GM18873 (cell line): ENCODE measurements at regions not wholly inside any gene's neighbourhood (a gene's known extent, or its start where the extent isn't known, plus 50 kb on each side); places are given as distances from the start of the nearest gene placed in this dataset.

ENCODE experiments used
- ATAC-seq: cut with Tn5 transposase; IDR thresholded peaks from one replicate; pipeline ENCODE4 v1.9.1; 2021; ENCODE audit warnings: mild to moderate bottlenecking, moderate library complexity, moderate number of reproducible peaks; ENCODE audit not compliant: unreplicated experiment, low FRiP score

GRCh38 chr16:49129935-49130334 lies 151.7 kb downstream of the CBLN1 start:
- ATAC-seq = no peak

GRCh38 chr16:49128740-49129139 lies 152.9 kb downstream of the CBLN1 start:
- ATAC-seq = no peak

- no peak for ATAC-seq
Observed at GRCh38 chr16:49127103-49127502, 154.5 kb downstream of the CBLN1 start.

GRCh38 chr16:49121636-49122035 lies 160.0 kb downstream of the CBLN1 start:
- no peak for ATAC-seq

- no peak for ATAC-seq
Observed at GRCh38 chr16:49120631-49121030, 161.0 kb downstream of the CBLN1 start.

GRCh38 chr16:49116873-49117272 lies 164.8 kb downstream of the CBLN1 start:
- ATAC-seq = no peak

- ATAC-seq = no peak
Observed at GRCh38 chr16:49115956-49116355, 165.7 kb downstream of the CBLN1 start.

- ATAC-seq = no peak
Observed at GRCh38 chr16:49112754-49113153, 168.9 kb downstream of the CBLN1 start.

GRCh38 chr16:49111351-49111750 lies 170.3 kb downstream of the CBLN1 start:
- no peak for ATAC-seq

- ATAC-seq = no peak
Observed at GRCh38 chr16:49108611-49109010, 173.0 kb downstream of the CBLN1 start.

- no peak for ATAC-seq
Observed at GRCh38 chr16:49103298-49103697, 178.3 kb downstream of the CBLN1 start.

GRCh38 chr16:49101997-49102396 lies 179.6 kb downstream of the CBLN1 start:
- no peak for ATAC-seq

- ATAC-seq = no peak
Observed at GRCh38 chr16:49100366-49100765, 181.3 kb downstream of the CBLN1 start.

GRCh38 chr16:49097964-49098363 lies 183.7 kb downstream of the CBLN1 start:
- ATAC-seq = no peak

GRCh38 chr16:49096176-49096945 lies 185.3 kb downstream of the CBLN1 start:
- ATAC-seq = no peak

- ATAC-seq = no peak
Observed at GRCh38 chr16:49095539-49095938, 186.1 kb downstream of the CBLN1 start.

- no peak for ATAC-seq
Observed at GRCh38 chr16:49094471-49094870, 187.2 kb downstream of the CBLN1 start.

- no peak for ATAC-seq
Observed at GRCh38 chr16:49093939-49094338, 187.7 kb downstream of the CBLN1 start.

- ATAC-seq = no peak
Observed at GRCh38 chr16:49092704-49093103, 188.9 kb downstream of the CBLN1 start.

GRCh38 chr16:49089533-49089932 lies 192.1 kb downstream of the CBLN1 start:
- ATAC-seq = no peak

- ATAC-seq = no peak
Observed at GRCh38 chr16:49089039-49089438, 192.6 kb downstream of the CBLN1 start.

- no peak for ATAC-seq
Observed at GRCh38 chr16:49085686-49086085, 196.0 kb downstream of the CBLN1 start.
